ENCODE measurements at regions not wholly inside any gene's neighbourhood (a gene's known extent, or its start where the extent isn't known, plus 50 kb on each side); places are given as distances from the start of the nearest gene placed in this dataset.

DNA sequence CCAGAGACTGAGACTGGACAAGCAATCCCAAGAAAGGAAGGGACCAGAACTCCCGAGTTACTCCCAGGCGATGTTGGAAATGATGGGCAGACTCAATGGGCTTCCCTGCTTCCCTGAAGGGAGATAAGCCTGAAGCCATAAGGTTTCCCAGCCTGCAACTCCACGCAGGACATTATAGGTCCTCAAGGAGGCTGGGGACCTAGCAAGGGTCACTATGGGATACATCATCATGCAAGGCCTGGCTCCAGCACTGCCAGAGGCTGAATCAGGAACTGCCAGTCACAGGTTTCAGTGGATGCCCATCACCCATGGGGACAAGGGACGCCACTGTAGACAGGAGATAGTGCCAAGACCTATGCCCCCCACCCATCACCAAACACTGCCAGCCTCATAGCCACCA is 338.7 kb downstream of the IRS2 start:
- TF ChIP-seq, protein P1, sequence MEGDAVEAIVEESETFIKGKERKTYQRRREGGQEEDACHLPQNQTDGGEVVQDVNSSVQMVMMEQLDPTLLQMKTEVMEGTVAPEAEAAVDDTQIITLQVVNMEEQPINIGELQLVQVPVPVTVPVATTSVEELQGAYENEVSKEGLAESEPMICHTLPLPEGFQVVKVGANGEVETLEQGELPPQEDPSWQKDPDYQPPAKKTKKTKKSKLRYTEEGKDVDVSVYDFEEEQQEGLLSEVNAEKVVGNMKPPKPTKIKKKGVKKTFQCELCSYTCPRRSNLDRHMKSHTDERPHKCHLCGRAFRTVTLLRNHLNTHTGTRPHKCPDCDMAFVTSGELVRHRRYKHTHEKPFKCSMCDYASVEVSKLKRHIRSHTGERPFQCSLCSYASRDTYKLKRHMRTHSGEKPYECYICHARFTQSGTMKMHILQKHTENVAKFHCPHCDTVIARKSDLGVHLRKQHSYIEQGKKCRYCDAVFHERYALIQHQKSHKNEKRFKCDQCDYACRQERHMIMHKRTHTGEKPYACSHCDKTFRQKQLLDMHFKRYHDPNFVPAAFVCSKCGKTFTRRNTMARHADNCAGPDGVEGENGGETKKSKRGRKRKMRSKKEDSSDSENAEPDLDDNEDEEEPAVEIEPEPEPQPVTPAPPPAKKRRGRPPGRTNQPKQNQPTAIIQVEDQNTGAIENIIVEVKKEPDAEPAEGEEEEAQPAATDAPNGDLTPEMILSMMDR (optimal IDR thresholded peaks at IDR 0.05 in 1 of 3, IDR thresholded peaks at IDR 0.05 in 1 of 3, conservative IDR thresholded peaks at IDR 0.05 in 1 of 3; ENCODE audit: extremely low read depth in 1 of 3, insufficient read depth in 2 of 3, low read length in 3 of 3): no peak
- no peak for TF ChIP-seq EZH2 (IDR thresholded peaks at IDR 0.05; ENCODE audit: low read length)
